PC-9 (cell line): ENCODE measurements at regions not wholly inside any gene's neighbourhood (a gene's known extent, or its start where the extent isn't known, plus 50 kb on each side); places are given as distances from the start of the nearest gene placed in this dataset.
"Not testable (repeated sequence)": the region's sequence is repeated elsewhere in the genome, so short reads cannot be mapped to it uniquely, and the experiment has no call there.

ENCODE experiments used
- BruUV-seq: library from RNA; stranded (reverse); fragments of 400-500 nt; replicated peaks from 2 replicates; lab custom pipeline; 2021; lab: Mats Ljungman, UMichigan
- CTCF ChIA-PET: fragments of 300-600 bp; sonication (Branson Sonifier 250); formaldehyde crosslinking; loops from one replicate; lab custom pipeline; 2022; ENCODE audit warnings: antibody characterized with exemption; lab: Charles Lee
- POLR2A ChIA-PET: fragments of 300-600 bp; sonication (Branson Sonifier 250); formaldehyde crosslinking; loops from one replicate; lab custom pipeline; 2022; ENCODE audit warnings: antibody characterized with exemption; ENCODE audit not compliant: unreplicated experiment; lab: Charles Lee
- DNase-seq, 2 experiments: peaks; one replicate each; pipeline versions ENCODE4 v3.0.0 to v3.0.0-alpha.2; 2015 to 2022; ENCODE audit warnings: mixed read lengths in 1 of 2
- H2AFZ ChIP-seq: fragments of 200-600 bp; sonication (generic); 2 replicates; pipeline ENCODE4 v1.8.1; 2017; ENCODE audit warnings: antibody characterized with exemption
- H3F3A ChIP-seq: fragments of 200-600 bp; sonication (generic); 2 replicates; pipeline ENCODE4 v1.8.1; 2017; ENCODE audit warnings: antibody characterized with exemption, mild to moderate bottlenecking, low read depth; ENCODE audit not compliant: insufficient read depth
- H3K27ac ChIP-seq: fragments of 200-600 bp; sonication (generic); 2 replicates; pipeline ENCODE4 v1.6.1; 2016; ENCODE audit warnings: mixed run types
- H3K27me3 ChIP-seq: fragments of 200-600 bp; sonication (generic); 2 replicates; pipeline ENCODE4 v1.6.1; 2016; ENCODE audit warnings: low read depth, mixed run types; ENCODE audit not compliant: insufficient read depth
- H3K36me3 ChIP-seq: fragments of 200-600 bp; sonication (generic); 2 replicates; pipeline ENCODE4 v1.6.1; 2016; ENCODE audit warnings: low read depth, mixed run types
- H3K4me1 ChIP-seq: fragments of 200-600 bp; sonication (generic); replicated peaks from 2 replicates; pipeline ENCODE4 v1.6.1; 2016; ENCODE audit warnings: mixed run types; ENCODE audit not compliant: insufficient read depth
- H3K4me2 ChIP-seq: fragments of 200-600 bp; sonication (generic); 2 replicates; pipeline ENCODE4 v1.6.1; 2017; ENCODE audit warnings: mixed run types
- H3K4me3 ChIP-seq: fragments of 200-600 bp; sonication (generic); 2 replicates; pipeline ENCODE4 v1.6.1; 2016; ENCODE audit warnings: mixed run types
- H3K79me2 ChIP-seq: fragments of 200-600 bp; sonication (generic); 2 replicates; pipeline ENCODE4 v1.6.1; 2017; ENCODE audit warnings: low read depth, mixed run types
- H3K9me2 ChIP-seq: fragments of 200-600 bp; sonication (generic); 2 replicates; pipeline ENCODE4 v1.8.1; 2017; ENCODE audit warnings: mild to moderate bottlenecking; ENCODE audit not compliant: insufficient read depth
- H3K9me3 ChIP-seq: fragments of 200-600 bp; sonication (generic); 2 replicates; pipeline ENCODE4 v1.8.1; 2016; ENCODE audit warnings: low read depth; ENCODE audit not compliant: insufficient read depth
- H4K20me1 ChIP-seq: fragments of 200-600 bp; sonication (generic); 2 replicates; pipeline ENCODE4 v1.8.1; 2017; ENCODE audit not compliant: insufficient read depth
- EZH2 ChIP-seq: fragments of 200-600 bp; sonication (generic); IDR thresholded peaks from 2 replicates; pipeline ENCODE4 v1.8.0; 2017; ENCODE audit warnings: antibody characterized with exemption, low read depth
- intact Hi-C: fragments of 100-400 bp; cut with micrococcal nuclease; formaldehyde crosslinking; loops from one replicate; pipeline ENCODE4 v1.10.0; 2022; ENCODE audit not compliant: unreplicated experiment
- TF ChIP-seq, protein P1 (sequence below): fragments of 200-600 bp; sonication (generic); conservative IDR thresholded peaks from 2 replicates; pipeline ENCODE4 v1.6.1; 2017; ENCODE audit warnings: mixed run types, antibody characterized with exemption, mild to moderate bottlenecking, moderate library complexity

DNA sequence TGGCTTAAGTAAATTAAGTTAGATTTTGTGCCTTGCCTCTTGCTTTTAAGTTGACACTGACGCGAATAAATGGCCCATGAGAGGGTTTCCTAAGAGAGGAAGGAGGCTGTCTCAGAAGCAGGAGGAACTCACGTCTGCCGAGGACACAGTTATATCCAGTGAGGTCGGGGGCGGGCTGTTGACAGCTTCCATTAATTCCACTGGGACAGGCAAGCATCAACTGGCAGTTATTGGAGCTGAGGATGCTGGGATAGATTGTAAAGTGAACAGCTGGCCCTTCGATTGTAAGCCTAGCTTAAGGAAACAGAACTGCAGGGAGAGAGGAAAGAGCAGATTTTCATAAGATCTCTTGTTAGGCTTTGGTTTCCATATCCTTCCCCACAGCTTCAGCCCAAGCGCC is 399.2 kb downstream of the IPO8 start:
- intact Hi-C loops: no loop called here
- Histone ChIP-seq H3K27me3 (peaks cover 10% of the 10 kb centered on the region; the same call in 1 of the 2 replicates), H3K79me2 (no peaks in the 10 kb centered on the region), H3F3A (no peaks in the 10 kb centered on the region), H3K9me3 (no peaks in the 10 kb centered on the region), H3K36me3 (no peaks in the 10 kb centered on the region), H3K9me2 (no peaks in the 10 kb centered on the region), H3K4me2 (no peak overlapping the region), H4K20me1 (no peaks in the 10 kb centered on the region), H3K4me1 (no peaks in the 10 kb centered on the region), H2AFZ (no peak overlapping the region), H3K27ac (no peak overlapping the region), H3K4me3 (no peak overlapping the region)
- ChIA-PET CTCF (no interaction called here), POLR2A (no interaction called here)
- DNase-seq: no peak
- TF ChIP-seq, protein P1, sequence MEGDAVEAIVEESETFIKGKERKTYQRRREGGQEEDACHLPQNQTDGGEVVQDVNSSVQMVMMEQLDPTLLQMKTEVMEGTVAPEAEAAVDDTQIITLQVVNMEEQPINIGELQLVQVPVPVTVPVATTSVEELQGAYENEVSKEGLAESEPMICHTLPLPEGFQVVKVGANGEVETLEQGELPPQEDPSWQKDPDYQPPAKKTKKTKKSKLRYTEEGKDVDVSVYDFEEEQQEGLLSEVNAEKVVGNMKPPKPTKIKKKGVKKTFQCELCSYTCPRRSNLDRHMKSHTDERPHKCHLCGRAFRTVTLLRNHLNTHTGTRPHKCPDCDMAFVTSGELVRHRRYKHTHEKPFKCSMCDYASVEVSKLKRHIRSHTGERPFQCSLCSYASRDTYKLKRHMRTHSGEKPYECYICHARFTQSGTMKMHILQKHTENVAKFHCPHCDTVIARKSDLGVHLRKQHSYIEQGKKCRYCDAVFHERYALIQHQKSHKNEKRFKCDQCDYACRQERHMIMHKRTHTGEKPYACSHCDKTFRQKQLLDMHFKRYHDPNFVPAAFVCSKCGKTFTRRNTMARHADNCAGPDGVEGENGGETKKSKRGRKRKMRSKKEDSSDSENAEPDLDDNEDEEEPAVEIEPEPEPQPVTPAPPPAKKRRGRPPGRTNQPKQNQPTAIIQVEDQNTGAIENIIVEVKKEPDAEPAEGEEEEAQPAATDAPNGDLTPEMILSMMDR: no peak
- TF ChIP-seq EZH2: no peak
- no TSS peak for BruUV-seq

DNA sequence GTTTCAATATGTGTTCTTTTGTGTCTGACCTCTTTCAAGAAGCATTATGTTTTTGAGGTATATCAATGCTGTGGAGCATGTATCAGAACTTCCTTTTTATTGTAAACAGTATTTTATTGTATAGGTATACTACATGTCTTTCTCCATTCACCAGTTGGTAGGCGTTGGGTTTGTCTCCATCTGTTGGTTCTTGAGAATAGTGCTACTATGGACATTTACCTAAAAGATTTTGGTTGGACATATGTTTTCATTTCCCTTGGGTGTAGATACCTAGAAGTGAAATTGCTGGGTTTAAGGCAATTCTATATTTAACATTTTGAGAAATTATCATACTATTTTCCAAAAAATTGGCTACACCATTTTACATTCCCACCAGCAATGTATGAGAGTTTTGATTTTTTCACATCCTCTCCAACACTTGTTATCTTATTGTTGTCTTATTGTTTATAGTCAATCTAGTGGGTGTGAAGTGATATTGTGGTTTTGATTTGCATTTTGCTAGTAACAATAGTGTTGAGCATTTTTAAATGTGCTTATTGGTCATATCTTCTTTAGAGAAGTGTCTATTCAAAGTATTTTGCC is 409.2 kb downstream of the IPO8 start:
- intact Hi-C loops: loop anchor here (2.0 kb wide), 1 partner anchor 768 kb away; no protein-coding TSS in a partner anchor
- ChIA-PET POLR2A (no interaction called here), CTCF (no interaction called here)
- no peaks in the 10 kb centered on the region for H3K27me3 ChIP-seq
- H3K4me3 ChIP-seq: no peak overlapping the region
- H3K9me2 ChIP-seq: no peaks in the 10 kb centered on the region
- H3K79me2 ChIP-seq: no peaks in the 10 kb centered on the region
- H4K20me1 ChIP-seq: no peaks in the 10 kb centered on the region
- no peak overlapping the region for H3K4me2 ChIP-seq
- H3K36me3 ChIP-seq: no peaks in the 10 kb centered on the region
- TF ChIP-seq, protein P1: peak; percentile 67
- TF ChIP-seq EZH2: no peak
- H3K4me1 ChIP-seq: no peaks in the 10 kb centered on the region
- DNase-seq: no peak
- no peak overlapping the region for H3K27ac ChIP-seq
- BruUV-seq: no TSS peak
- no peak overlapping the region for H2AFZ ChIP-seq
- no peaks in the 10 kb centered on the region for H3K9me3 ChIP-seq
- H3F3A ChIP-seq: no peaks in the 10 kb centered on the region

DNA sequence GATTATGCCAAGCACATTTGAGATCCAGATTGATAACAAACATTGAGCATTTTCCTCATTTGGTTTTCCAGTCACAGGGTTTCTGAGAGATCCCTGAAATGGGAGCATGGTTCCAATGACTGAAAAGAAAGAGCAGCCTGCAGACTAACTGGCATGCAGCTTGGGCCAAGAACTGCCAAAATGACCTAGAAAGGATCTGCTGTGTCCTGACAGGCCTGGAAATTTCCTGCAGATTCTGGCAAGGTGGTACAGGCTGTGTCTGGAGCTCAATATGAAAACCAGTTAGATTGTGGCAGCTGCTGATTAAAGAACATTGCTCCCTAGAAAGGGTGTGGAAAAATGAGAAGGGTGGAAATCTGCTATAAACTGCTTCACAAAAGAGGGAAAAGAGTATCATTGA is 417.3 kb downstream of the IPO8 start:
- DNase-seq: no peak
- no peak for TF ChIP-seq EZH2
- TF ChIP-seq, protein P1: no peak
- Histone ChIP-seq H4K20me1 (no peaks in the 10 kb centered on the region), H3F3A (no peaks in the 10 kb centered on the region), H3K36me3 (no peaks in the 10 kb centered on the region), H3K4me2 (no peak overlapping the region), H3K27me3 (no peaks in the 10 kb centered on the region), H3K79me2 (no peaks in the 10 kb centered on the region), H3K9me3 (no peaks in the 10 kb centered on the region), H2AFZ (no peak overlapping the region), H3K4me3 (no peak overlapping the region), H3K9me2 (no peaks in the 10 kb centered on the region), H3K27ac (no peak overlapping the region), H3K4me1 (no peaks in the 10 kb centered on the region)
- intact Hi-C loops: no loop called here
- BruUV-seq: no TSS peak
- CTCF ChIA-PET: no interaction called here
- POLR2A ChIA-PET: no interaction called here

DNA sequence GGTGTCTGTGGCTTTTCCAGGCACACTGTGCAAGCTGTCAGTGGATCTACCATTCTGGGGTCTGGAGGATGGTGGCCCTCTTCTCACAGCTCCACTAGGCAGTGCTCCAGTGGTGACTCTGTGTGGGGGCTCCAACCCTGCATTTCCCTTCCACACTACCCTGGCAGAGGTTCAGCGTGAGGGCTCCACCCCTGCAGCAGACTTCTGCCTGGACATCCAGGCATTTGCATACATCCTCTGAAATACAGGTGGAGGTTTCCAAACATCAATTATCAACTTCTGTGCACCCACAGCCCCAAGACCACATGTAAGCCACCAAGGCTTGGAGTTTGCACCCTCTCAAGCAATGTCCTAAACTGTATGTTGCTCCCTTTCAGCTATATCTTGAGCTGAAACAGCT is 423.2 kb downstream of the IPO8 start:
- H3K36me3 ChIP-seq, DNase-seq, H2AFZ ChIP-seq, H3K4me1 ChIP-seq, H3K9me2 ChIP-seq, H3K4me3 ChIP-seq, H3K27me3 ChIP-seq, H3K9me3 ChIP-seq, BruUV-seq, intact Hi-C loops, H3K79me2 ChIP-seq, POLR2A ChIA-PET, H4K20me1 ChIP-seq, CTCF ChIA-PET, H3K4me2 ChIP-seq, H3K27ac ChIP-seq, H3F3A ChIP-seq: not testable (repeated sequence)
